ENCODE measurements at regions not wholly inside any gene's neighbourhood (a gene's known extent, or its start where the extent isn't known, plus 50 kb on each side); places are given as distances from the start of the nearest gene placed in this dataset.
"Not testable (repeated sequence)": the region's sequence is repeated elsewhere in the genome, so short reads cannot be mapped to it uniquely, and the experiment has no call there.

DNA sequence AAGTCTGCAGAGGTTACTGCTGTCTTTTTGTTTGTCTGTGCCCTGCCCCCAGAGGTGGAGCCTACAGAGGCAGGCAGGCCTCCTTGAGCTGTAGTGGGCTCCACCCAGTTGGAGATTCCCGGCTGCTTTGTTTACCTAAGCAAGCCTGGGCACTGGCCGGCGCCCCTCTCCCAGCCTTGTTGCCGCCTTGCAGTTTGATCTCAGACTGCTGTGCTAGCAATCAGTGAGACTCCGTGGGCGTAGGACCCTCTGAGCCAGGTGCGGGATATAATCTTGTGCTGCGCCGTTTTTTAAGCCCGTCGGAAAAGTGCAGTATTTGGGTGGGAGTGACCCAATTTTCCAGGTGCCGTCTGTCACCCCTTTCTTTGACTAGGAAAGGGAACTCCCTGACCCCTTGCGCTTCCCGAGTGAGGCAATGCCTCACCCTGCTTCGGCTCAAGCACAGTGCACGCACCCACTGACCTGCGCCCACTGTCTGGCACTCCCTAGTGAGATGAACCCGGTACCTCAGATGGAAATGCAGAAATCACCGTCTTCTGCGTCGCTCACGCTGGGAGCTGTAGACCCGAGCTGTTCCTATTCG is 198.9 kb upstream of the ECI2 start:
- not testable (repeated sequence) for H3K36me3 ChIP-seq (ENCODE audit: control insufficient read depth, insufficient read depth, low read length); H3K4me3 ChIP-seq (ENCODE audit: insufficient read depth, low read depth, low read length); H3K4me1 ChIP-seq (ENCODE audit: control insufficient read depth, insufficient read depth, low read length); H3K9me3 ChIP-seq (ENCODE audit: control insufficient read depth, low read length); H3K27me3 ChIP-seq (ENCODE audit: control insufficient read depth, insufficient read depth, low read length, poor library complexity, severe bottlenecking); H3K27ac ChIP-seq (ENCODE audit: insufficient read depth, low read depth, low read length, poor library complexity, severe bottlenecking)
- 56 to 59% methylated on average over 22 of the region's 24 CpGs for WGBS, 2 experiments

DNA sequence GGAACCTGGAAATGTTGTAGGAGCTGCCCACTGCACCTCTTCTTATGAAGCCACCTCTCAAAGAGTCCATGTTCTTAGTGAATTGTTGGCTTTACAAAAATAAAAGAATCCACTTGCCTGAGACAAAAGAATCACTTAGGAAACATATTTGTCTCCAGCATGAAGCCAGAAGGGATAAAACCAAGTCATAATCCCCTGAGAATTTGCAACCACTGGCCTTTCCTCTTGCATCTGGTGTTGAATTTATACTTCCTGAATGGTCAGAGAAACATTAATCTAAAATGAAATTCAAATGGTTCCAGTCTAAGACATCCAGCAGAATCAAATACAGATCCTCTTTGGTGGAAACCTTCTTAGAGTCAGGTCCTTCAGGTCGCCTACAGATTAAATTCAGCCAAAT is 192.5 kb upstream of the ECI2 start:
- Histone ChIP-seq H3K27ac (ENCODE audit: insufficient read depth, low read depth, low read length, poor library complexity, severe bottlenecking) (no peak overlapping the region), H3K4me1 (ENCODE audit: control insufficient read depth, insufficient read depth, low read length) (no peaks in the 10 kb centered on the region), H3K9me3 (ENCODE audit: control insufficient read depth, low read length) (no peaks in the 10 kb centered on the region), H3K4me3 (ENCODE audit: insufficient read depth, low read depth, low read length) (no peak overlapping the region), H3K27me3 (ENCODE audit: control insufficient read depth, insufficient read depth, low read length, poor library complexity, severe bottlenecking) (no peaks in the 10 kb centered on the region), H3K36me3 (ENCODE audit: control insufficient read depth, insufficient read depth, low read length) (no peaks in the 10 kb centered on the region)
- WGBS, 2 experiments: 100% methylated on average over 1 of the region's 1 CpG; no CpG with 5 or more reads in 1 of the 2 experiments

DNA sequence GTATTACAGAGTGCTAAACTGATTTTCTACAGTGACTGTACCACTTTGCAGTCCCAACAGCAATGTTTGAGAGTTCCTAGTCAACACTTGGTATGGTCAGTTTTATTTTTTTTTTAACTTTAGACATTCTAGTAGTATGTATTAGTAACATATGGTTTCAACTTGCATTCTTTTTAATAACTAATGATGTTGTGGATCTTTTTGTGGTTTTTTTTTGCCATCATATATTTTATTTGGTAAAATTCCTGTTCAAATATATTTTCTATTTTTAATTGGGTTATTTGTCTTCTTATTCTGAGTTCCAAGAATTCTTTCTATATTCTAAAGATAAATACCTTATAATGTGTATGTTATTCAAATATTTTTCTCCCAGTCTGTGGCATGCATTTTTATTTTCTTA is 189.4 kb upstream of the ECI2 start:
- Histone ChIP-seq H3K9me3 (ENCODE audit: control insufficient read depth, low read length) (no peaks in the 10 kb centered on the region), H3K36me3 (ENCODE audit: control insufficient read depth, insufficient read depth, low read length) (no peaks in the 10 kb centered on the region), H3K27ac (ENCODE audit: insufficient read depth, low read depth, low read length, poor library complexity, severe bottlenecking) (no peak overlapping the region), H3K27me3 (ENCODE audit: control insufficient read depth, insufficient read depth, low read length, poor library complexity, severe bottlenecking) (no peaks in the 10 kb centered on the region), H3K4me3 (ENCODE audit: insufficient read depth, low read depth, low read length) (no peak overlapping the region), H3K4me1 (ENCODE audit: control insufficient read depth, insufficient read depth, low read length) (no peaks in the 10 kb centered on the region)

- H3K4me1 ChIP-seq (ENCODE audit: control insufficient read depth, insufficient read depth, low read length): no peaks in the 10 kb centered on the region
- no peaks in the 10 kb centered on the region for H3K27me3 ChIP-seq (ENCODE audit: control insufficient read depth, insufficient read depth, low read length, poor library complexity, severe bottlenecking)
- H3K36me3 ChIP-seq (ENCODE audit: control insufficient read depth, insufficient read depth, low read length): no peaks in the 10 kb centered on the region
- H3K9me3 ChIP-seq (ENCODE audit: control insufficient read depth, low read length): no peaks in the 10 kb centered on the region
- WGBS, 2 experiments: 88 to 92% methylated on average over 2 of the region's 2 CpGs
- no peak overlapping the region for H3K27ac ChIP-seq (ENCODE audit: insufficient read depth, low read depth, low read length, poor library complexity, severe bottlenecking)
- no peak overlapping the region for H3K4me3 ChIP-seq (ENCODE audit: insufficient read depth, low read depth, low read length)
Observed at GRCh38 chr6:4323322-4323721, 187.9 kb upstream of the ECI2 start.

GRCh38 chr6:4322846-4323309 is 187.5 kb upstream of the ECI2 start:
- WGBS, 2 experiments: 81% methylated on average over 1 of the region's 1 CpG
- Histone ChIP-seq H3K27me3 (ENCODE audit: control insufficient read depth, insufficient read depth, low read length, poor library complexity, severe bottlenecking) (no peaks in the 10 kb centered on the region), H3K4me1 (ENCODE audit: control insufficient read depth, insufficient read depth, low read length) (no peaks in the 10 kb centered on the region), H3K36me3 (ENCODE audit: control insufficient read depth, insufficient read depth, low read length) (no peaks in the 10 kb centered on the region), H3K27ac (ENCODE audit: insufficient read depth, low read depth, low read length, poor library complexity, severe bottlenecking) (no peak overlapping the region), H3K9me3 (ENCODE audit: control insufficient read depth, low read length) (no peaks in the 10 kb centered on the region), H3K4me3 (ENCODE audit: insufficient read depth, low read depth, low read length) (no peak overlapping the region)

- Histone ChIP-seq H3K27ac (ENCODE audit: insufficient read depth, low read depth, low read length, poor library complexity, severe bottlenecking) (no peak overlapping the region), H3K9me3 (ENCODE audit: control insufficient read depth, low read length) (no peaks in the 10 kb centered on the region), H3K4me3 (ENCODE audit: insufficient read depth, low read depth, low read length) (no peak overlapping the region), H3K4me1 (ENCODE audit: control insufficient read depth, insufficient read depth, low read length) (no peaks in the 10 kb centered on the region), H3K36me3 (ENCODE audit: control insufficient read depth, insufficient read depth, low read length) (no peaks in the 10 kb centered on the region), H3K27me3 (ENCODE audit: control insufficient read depth, insufficient read depth, low read length, poor library complexity, severe bottlenecking) (no peaks in the 10 kb centered on the region)
- WGBS, 2 experiments: 93 to 95% methylated on average over 6 of the region's 6 CpGs
Observed at GRCh38 chr6:4322134-4322845, 186.9 kb upstream of the ECI2 start.

GRCh38 chr6:4320860-4321259 is 185.5 kb upstream of the ECI2 start:
- Histone ChIP-seq H3K27ac (ENCODE audit: insufficient read depth, low read depth, low read length, poor library complexity, severe bottlenecking) (no peak overlapping the region), H3K36me3 (ENCODE audit: control insufficient read depth, insufficient read depth, low read length) (no peaks in the 10 kb centered on the region), H3K4me1 (ENCODE audit: control insufficient read depth, insufficient read depth, low read length) (no peaks in the 10 kb centered on the region), H3K27me3 (ENCODE audit: control insufficient read depth, insufficient read depth, low read length, poor library complexity, severe bottlenecking) (no peaks in the 10 kb centered on the region), H3K9me3 (ENCODE audit: control insufficient read depth, low read length) (no peaks in the 10 kb centered on the region), H3K4me3 (ENCODE audit: insufficient read depth, low read depth, low read length) (no peak overlapping the region)
- 93 to 100% methylated on average over 1 of the region's 1 CpG for WGBS, 2 experiments

GRCh38 chr6:4319981-4320683 is 184.8 kb upstream of the ECI2 start:
- Histone ChIP-seq H3K36me3 (ENCODE audit: control insufficient read depth, insufficient read depth, low read length) (no peaks in the 10 kb centered on the region), H3K4me1 (ENCODE audit: control insufficient read depth, insufficient read depth, low read length) (no peaks in the 10 kb centered on the region), H3K27ac (ENCODE audit: insufficient read depth, low read depth, low read length, poor library complexity, severe bottlenecking) (no peak overlapping the region), H3K9me3 (ENCODE audit: control insufficient read depth, low read length) (no peaks in the 10 kb centered on the region), H3K27me3 (ENCODE audit: control insufficient read depth, insufficient read depth, low read length, poor library complexity, severe bottlenecking) (no peaks in the 10 kb centered on the region), H3K4me3 (ENCODE audit: insufficient read depth, low read depth, low read length) (no peak overlapping the region)
- 84 to 93% methylated on average over 4 of the region's 4 CpGs for WGBS, 2 experiments

- no peaks in the 10 kb centered on the region for H3K27me3 ChIP-seq (ENCODE audit: control insufficient read depth, insufficient read depth, low read length, poor library complexity, severe bottlenecking)
- no peaks in the 10 kb centered on the region for H3K9me3 ChIP-seq (ENCODE audit: control insufficient read depth, low read length)
- no peak overlapping the region for H3K27ac ChIP-seq (ENCODE audit: insufficient read depth, low read depth, low read length, poor library complexity, severe bottlenecking)
- 91 to 93% methylated on average over 2 of the region's 2 CpGs for WGBS, 2 experiments
- no peaks in the 10 kb centered on the region for H3K4me1 ChIP-seq (ENCODE audit: control insufficient read depth, insufficient read depth, low read length)
- H3K4me3 ChIP-seq (ENCODE audit: insufficient read depth, low read depth, low read length): no peak overlapping the region
- H3K36me3 ChIP-seq (ENCODE audit: control insufficient read depth, insufficient read depth, low read length): no peaks in the 10 kb centered on the region
Observed at GRCh38 chr6:4318321-4318720, 182.9 kb upstream of the ECI2 start.

GRCh38 chr6:4316867-4317400 is 181.6 kb upstream of the ECI2 start:
- WGBS, 2 experiments: 73 to 77% methylated on average over 9 of the region's 9 CpGs
- Histone ChIP-seq H3K27ac (ENCODE audit: insufficient read depth, low read depth, low read length, poor library complexity, severe bottlenecking) (no peak overlapping the region), H3K27me3 (ENCODE audit: control insufficient read depth, insufficient read depth, low read length, poor library complexity, severe bottlenecking) (no peaks in the 10 kb centered on the region), H3K9me3 (ENCODE audit: control insufficient read depth, low read length) (no peaks in the 10 kb centered on the region), H3K4me3 (ENCODE audit: insufficient read depth, low read depth, low read length) (no peak overlapping the region), H3K4me1 (ENCODE audit: control insufficient read depth, insufficient read depth, low read length) (no peaks in the 10 kb centered on the region), H3K36me3 (ENCODE audit: control insufficient read depth, insufficient read depth, low read length) (no peaks in the 10 kb centered on the region)

Data from ectodermal cell (in vitro differentiated cells).